Amniotic stem cell (primary cell): ENCODE measurements at regions not wholly inside any gene's neighbourhood (a gene's known extent, or its start where the extent isn't known, plus 50 kb on each side); places are given as distances from the start of the nearest gene placed in this dataset.

Experiments
- DNase-seq: peaks from one replicate; lab custom pipeline; 2025; lab: John Stamatoyannopoulos, UW

DNA sequence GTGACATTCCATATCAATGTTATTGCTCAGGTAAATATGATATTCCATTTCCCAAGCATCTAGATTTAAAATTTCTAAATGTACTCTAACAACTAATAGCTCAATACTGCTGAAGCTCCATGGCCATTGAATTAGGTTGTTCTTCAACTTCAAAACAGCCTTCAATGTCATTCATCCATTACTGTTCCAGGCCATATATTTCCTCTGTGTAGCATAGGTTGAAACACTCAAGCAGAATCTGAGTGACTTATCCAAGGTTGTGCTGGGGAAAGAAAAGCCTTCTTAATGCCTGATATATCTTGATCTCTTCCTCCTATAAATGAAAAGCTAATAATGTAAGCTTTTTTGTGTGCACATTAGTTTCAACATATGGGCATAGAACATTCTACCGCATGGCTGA is 142.1 kb upstream of the ARL4C start:
- DNase-seq: no peak

- no peak for DNase-seq
These were observed 138.4 kb upstream of the ARL4C start for GRCh38 chr2:234635284-234635683.

- no peak for DNase-seq
These were observed 136.8 kb upstream of the ARL4C start for GRCh38 chr2:234633581-234634230.

- peak; percentile 22 for DNase-seq
These were observed 135.9 kb upstream of the ARL4C start for GRCh38 chr2:234632527-234633391.

GRCh38 chr2:234631646-234632514 is 135.0 kb upstream of the ARL4C start:
- DNase-seq: no peak

DNA sequence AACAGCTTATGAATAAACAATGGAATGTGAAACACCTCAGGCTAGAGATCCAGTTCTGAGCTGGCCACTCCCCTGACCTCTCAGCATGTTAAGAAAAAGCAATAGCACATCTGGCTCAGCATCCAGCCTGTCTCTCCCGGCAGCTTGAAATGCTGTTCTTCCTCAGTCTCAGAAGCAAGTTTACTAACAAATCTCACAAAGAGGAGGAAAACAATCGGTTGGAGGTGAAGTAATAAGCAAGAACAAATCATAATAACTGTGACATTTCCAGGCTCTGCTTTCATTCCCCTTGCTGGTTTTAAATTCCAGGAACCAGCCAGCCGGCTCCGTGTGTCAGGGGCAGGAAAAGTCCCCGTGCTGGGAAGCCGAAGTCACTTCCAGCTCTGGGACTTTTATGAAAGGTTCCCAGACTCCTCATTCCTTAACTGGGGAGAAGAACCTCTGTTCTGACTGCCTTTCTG is 133.9 kb upstream of the ARL4C start:
- no peak for DNase-seq

- DNase-seq: no peak
These were observed 132.7 kb upstream of the ARL4C start for GRCh38 chr2:234629596-234629995.

DNA sequence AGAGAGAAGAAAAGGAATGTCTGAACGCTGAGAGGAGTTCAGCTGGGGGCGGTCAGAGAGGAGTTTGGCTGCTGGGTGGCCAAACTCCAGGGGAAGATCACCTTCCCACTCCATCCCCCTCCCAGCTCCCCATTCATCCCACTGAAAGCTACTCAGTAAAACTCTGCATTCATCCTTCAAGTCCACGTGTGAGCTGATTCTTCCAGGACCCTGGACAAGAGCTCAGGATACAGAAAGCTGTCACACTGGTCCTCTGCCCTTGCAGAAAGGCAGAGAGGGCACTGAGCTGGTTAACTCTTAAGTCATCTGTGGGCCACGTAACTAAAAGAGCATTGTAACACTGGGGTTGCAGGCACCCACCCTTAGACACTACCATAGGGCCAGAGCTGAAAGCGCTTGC is 132.1 kb upstream of the ARL4C start:
- no peak for DNase-seq

DNA sequence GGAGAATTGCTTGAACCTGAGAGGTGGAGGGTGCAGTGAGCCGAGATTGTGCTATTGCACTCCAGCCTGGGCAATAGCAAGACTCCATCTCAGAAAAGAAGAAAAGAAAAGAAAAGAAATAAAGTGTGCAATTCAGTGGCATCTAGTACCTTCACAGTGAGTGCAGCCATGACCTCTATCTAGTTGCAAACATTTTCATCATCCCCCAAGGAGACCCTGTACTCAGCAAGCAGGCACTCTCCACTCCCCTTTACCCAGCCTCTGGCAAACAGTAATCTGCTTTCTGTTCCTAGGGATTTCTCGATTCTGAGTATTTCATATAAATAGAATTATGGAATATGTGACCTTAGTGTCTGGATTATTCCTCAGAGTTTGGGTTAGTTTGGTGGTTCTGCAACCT is 130.4 kb upstream of the ARL4C start:
- no peak for DNase-seq

DNA sequence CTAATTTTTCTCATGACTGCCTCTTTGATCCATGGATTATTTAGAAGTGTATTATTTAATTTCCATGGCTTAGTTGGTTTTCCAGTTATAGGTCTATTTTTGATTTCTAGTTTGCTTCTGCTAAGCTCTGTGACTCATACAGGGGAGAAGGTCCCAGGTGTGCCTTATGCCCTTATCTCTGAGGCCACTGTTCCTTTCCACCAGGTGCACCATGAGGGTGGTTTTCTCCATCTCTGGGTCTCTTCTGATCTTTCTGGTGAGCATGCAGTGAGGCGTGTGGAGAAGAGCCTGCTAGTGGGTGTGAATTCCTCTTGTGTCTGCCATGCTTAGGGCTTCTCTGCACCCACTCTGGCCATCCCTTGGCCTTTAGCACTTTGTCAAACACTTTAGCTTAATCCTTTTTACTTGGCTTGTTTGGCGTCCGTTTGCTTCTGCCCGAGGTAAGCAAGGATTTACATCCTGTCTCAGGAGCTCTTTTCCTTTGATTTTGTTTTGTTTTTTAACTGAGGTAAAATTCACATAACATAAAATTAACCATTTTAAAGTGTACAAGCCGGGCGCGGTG is 129.8 kb upstream of the ARL4C start:
- no peak for DNase-seq

GRCh38 chr2:234625626-234626250 is 128.9 kb upstream of the ARL4C start:
- DNase-seq: no peak

DNA sequence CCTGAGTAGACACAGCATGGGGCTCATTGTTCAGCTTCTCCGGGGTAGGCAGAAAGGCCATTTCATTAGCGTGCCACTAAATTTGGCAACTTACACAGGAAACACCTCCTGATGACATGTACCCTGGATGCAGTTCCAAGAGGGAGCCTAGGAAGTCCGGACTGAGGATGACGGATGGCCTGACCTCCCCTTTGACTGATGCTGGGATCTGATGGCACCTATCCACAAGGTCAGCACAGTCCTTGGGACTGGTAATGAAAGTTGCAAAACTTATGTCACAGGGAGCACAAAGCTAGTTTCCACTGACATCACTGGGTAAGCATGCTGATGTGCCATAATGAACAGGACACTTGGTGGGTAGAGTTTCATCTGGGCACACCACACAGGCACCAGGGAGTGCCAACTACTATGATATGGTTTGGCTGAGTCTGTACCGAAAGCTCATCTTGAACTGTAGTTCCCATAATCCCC is 126.7 kb upstream of the ARL4C start:
- no peak for DNase-seq

DNA sequence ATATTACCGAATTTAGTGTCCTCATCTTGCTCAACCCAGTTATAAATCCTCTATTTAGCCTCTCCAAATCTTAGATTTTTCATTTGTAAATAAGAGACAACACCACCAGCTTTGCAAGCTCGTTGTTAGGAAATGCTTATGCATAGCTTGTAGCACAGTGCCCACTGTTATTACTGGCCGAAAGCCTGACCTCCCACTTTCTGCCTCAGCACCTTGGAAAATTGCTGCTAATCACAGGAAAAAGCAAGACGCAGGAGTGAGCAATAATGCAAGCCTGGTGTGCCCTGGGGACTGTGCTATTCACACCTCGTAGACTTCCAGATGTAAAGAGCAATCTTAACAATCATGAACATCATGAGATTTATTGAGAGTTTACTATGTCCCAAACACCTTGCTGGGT is 124.2 kb upstream of the ARL4C start:
- DNase-seq: no peak

DNA sequence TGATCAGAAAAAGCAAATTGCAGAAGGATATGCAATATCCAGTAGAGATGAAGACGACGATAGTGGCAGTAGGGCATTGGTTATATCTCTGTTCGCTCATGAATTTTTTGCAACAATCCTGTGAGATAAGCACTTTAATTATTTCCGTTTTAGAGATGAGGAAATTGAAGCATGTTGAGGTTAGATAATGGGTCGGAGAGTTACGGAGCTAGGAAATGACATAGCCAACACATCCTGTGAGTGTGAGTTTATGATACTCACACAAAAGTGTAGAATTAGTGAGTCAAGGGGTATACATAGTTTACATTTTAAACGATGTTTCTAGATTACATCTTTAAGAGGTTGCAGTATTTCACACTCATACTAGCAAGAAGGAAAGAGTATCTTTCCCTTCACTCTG is 123.1 kb upstream of the ARL4C start:
- DNase-seq: no peak

DNA sequence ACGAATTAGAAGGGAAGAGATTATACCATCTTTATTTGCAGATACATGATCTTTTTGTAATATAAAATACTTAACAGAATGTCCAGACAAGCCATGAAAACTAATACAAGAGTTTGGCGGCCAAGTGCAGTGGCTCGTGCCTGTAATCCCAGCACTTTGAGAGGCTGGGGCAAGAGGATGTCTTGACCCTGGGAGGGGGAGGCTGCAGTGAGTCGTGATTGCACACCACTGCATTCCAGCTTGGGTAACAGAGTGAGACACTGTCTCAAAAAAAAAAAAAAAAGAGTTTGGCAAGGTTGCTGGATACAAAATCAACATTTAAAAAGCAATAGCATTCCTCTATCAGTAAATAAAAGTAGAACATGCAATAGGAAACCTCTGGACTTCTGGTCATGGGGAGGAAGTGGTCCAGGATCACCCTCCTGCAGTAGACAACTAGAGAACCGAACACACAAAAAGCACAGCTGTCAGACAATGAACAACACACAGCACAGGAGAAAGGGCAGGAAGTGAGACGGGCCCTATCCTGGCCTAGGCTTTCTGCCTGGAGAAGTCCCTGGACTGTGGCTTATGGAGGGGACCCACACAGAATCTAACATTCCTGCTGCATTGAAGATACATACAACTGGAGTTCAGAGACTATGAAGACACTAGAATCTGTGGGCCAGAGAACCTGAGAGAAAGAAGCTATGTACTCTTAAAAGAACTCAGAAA is 118.9 kb upstream of the ARL4C start:
- no peak for DNase-seq

- DNase-seq: no peak
These were observed 114.3 kb upstream of the ARL4C start for GRCh38 chr2:234611209-234611608.

DNA sequence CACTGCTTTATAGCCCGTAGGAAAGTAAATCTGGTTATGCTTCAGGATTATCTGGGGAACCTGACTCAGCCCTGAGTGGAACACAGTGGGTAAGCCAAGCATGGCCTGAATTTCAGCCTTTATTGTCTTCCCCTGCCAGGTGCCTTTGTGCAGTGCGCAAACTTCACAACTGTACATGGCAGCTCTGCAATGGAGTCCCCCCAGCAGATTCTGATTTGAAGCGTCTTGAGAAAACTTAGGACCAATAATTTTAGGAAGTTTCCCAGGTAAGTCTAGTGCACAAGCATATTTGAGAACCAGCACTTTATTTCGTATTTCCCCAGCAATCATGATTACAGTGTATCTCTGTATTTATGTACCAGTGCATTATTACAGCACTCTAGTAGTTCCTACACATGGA is 112.1 kb upstream of the ARL4C start:
- DNase-seq: no peak

- no peak for DNase-seq
These were observed 110.8 kb upstream of the ARL4C start for GRCh38 chr2:234607691-234608090.

- DNase-seq: no peak
These were observed 110.0 kb upstream of the ARL4C start for GRCh38 chr2:234606896-234607295.

DNA sequence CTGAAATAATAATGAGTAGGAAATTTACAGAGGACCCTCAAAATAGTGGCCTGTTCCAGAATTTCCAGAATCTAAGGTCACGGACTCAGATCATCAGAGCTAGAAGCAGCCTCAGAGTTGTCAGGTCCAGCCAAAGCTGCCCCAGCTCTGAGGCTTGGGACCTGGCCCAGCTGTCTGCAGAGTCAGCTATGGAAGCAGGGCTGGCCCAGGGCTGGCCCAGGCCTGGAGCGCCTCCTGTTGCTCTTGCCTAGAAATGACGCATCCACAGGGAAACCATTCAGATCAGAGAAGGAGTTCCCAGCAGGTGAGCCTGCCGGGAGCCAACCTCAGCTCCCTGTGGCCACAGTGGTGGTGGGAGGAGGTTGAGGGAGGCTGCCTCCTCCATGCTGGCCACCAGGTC is 106.7 kb upstream of the ARL4C start:
- no peak for DNase-seq

GRCh38 chr2:234601213-234601612 is 104.3 kb upstream of the ARL4C start:
- no peak for DNase-seq
